Femur (tissue), 1 donor: ENCODE measurements at regions not wholly inside any gene's neighbourhood (a gene's known extent, or its start where the extent isn't known, plus 50 kb on each side); places are given as distances from the start of the nearest gene placed in this dataset.
"Not testable (repeated sequence)": the region's sequence is repeated elsewhere in the genome, so short reads cannot be mapped to it uniquely, and the experiment has no call there.

Experiments
- DNase-seq: peaks from one replicate; pipeline ENCODE4 v3.0.0-alpha.2; 2017

DNA sequence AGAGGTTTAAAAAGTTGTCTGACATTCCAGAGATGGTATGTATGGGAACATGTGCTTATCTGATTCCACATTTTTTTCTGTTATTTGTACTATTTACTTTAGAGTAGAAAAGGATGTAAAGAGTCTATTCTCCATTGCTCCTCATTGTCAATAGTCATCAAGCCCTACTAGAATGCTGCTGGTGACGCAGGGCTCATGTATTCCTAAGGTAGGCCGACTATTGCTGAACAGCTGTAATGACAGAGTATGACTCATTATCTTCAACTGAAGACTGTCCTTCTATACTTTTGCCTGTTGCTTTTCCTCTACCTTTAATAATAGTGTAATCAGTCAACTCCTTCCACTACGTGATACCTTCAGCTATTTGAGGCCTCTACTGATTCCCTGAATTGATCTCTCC is 509.1 kb upstream of the NR3C2 start:
- no peak for DNase-seq

- no peak for DNase-seq
Measured at GRCh38 chr4:148946271-148946670, 504.1 kb upstream of the NR3C2 start.

GRCh38 chr4:148944839-148945219 is 502.6 kb upstream of the NR3C2 start:
- no peak for DNase-seq

DNA sequence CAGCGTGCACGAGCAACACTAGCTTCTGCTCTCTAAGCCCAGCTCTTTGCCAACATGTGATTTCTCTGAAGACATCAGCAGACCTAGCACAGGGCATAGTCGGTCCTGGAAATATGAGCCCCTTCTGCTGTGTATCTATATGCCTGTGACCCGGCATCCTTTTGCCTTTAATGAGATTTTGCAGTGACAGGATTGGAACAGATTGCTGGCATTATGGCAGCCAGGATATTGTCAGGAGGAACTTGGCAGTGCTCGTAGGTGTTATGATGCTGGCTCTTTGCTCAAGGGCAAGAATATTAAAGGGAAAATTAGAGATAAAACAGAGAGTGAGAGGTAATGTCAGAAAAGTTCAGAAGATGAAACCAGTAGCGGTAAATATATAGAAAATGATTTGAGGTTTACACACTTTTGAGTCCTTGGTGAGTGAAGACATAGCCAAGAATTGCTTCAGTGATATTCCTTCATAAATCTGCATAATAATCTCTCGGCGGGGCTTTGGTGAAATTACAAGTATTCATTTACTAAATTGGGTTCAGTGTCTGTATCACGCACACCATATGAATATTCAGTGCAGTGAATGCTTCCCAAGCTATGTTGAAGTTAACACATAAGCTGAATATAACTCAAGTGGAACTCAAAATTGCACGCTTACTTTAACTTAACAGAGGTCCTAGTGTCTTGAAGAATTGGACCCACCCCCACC is 502.1 kb upstream of the NR3C2 start:
- DNase-seq: no peak

- DNase-seq: no peak
Measured at GRCh38 chr4:148934926-148935578, 492.8 kb upstream of the NR3C2 start.

DNA sequence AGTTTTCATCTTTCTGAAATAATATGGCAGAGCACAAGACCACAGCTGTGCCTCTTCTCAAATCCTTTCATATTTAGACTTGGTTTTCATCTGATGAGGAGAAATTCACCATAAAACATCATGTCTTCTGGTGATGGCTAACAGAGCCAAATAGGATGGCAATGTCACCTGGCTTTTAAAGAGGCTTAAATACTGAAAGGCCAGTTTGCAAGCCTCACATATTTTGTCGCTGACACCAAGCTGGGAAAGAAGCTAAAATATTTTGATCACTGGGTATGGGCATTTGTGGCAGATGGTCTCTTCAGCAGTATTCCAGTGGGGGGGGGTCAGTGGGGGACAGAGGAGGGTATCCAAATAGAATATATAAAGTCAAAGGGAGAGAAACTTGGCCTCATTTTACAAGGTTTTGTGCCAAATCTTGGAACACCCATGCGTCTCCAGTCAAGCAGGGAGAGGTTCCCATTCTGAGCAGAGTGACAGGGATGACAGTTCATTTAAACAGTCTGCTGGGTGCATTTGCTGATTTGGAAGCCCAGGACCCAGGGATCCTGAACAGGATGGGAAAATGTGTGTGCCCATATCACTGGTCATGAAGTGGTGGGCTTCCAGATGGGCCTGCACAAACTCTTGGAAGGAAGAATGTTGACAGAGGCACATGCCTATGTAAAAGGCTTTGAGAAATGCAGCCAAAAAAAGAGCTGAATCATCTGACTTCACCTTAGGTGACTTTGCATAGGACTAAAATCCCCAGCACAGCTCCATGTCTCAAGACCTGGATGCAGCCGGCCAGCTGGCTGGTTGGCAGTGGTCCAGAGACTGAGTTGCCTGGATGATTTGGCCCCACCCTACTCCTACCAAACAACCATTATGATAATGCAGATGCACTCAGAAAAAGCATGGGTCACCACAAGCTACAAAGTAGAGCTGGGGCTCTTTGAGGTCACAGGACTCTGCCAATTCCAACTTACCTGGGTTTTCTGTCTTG is 484.4 kb upstream of the NR3C2 start:
- peak; percentile 65 for DNase-seq

DNA sequence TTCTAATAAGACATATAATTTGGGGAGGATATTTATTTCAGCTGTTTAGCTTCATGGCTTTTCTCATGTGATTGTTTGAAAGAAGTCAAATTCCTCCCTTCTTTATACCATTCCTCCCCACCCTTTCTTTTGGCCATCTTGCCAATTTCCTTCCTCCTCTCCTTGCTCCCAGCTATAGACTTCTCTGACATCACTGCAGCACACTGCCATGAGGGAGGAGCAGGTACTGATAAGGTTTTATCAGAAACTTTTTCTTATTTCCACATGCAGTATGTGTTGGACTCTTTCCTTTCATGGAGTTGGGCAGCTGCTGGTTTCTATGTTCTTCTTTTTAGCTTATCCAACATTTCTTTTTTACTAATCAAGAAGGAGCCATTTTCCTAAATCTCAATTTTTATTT is 481.7 kb upstream of the NR3C2 start:
- DNase-seq: no peak

DNA sequence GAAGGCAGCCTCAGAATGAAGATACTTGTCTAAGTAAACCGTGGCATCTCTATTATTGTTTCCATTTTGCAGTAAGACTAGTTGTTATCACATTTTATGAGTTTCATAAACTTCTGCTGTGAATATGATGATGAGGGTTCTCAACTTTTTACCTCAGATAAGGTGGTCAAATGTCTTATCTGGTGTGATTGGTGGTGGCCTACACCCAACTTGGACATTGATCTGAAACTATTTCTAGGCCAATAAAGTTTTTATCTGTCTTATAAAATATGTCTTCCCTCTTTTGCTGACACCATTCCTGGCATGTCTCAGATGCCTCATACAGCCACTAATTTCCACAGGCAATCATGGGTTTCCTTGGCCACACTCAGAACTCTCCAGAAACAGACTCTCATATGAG is 480.3 kb upstream of the NR3C2 start:
- no peak for DNase-seq

GRCh38 chr4:148914734-148915133 is 472.5 kb upstream of the NR3C2 start:
- DNase-seq: no peak

GRCh38 chr4:148914301-148914700 is 472.1 kb upstream of the NR3C2 start:
- DNase-seq: no peak

GRCh38 chr4:148903388-148903787 is 461.2 kb upstream of the NR3C2 start:
- no peak for DNase-seq

- no peak for DNase-seq
Measured at GRCh38 chr4:148901075-148901705, 459.0 kb upstream of the NR3C2 start.

DNA sequence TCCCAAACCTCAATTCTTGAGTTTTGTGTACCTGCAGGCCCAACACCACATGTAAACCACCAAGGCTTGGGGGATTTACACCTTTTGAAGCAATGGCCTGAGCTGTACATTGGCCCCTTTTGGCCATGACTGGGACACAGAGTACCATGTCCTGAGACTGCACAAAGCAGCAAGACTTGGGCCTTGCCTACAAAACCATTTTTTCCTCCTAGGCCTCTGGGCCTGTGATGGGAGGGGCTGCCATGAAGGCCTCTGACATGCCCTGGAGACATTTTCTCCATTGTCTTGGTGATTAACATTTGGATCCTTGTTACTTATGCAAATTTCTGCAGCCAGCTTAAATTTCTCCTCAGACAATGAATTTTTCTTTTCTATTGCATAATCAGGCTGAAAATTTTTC is 455.9 kb upstream of the NR3C2 start:
- not testable (repeated sequence) for DNase-seq

GRCh38 chr4:148893095-148893494 is 450.9 kb upstream of the NR3C2 start:
- DNase-seq: no peak

DNA sequence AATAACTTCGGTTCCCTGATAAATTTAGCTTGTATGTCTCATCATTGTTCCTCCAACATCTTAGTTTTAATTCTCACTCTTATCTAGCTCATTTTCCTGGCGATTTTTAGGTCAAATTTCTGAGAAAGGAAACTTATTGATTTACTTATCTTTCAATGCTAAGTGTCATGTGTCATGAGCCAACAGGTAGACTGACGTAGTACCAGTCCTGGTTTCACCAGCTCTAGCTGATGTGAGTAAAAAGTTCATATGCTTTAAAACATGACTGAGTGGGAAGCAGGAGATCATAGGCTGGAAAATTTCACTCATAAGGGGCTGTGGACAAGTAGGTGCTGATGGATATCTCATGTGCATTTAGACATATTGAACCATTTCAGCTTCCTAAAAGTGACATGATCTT is 441.7 kb upstream of the NR3C2 start:
- no peak for DNase-seq

DNA sequence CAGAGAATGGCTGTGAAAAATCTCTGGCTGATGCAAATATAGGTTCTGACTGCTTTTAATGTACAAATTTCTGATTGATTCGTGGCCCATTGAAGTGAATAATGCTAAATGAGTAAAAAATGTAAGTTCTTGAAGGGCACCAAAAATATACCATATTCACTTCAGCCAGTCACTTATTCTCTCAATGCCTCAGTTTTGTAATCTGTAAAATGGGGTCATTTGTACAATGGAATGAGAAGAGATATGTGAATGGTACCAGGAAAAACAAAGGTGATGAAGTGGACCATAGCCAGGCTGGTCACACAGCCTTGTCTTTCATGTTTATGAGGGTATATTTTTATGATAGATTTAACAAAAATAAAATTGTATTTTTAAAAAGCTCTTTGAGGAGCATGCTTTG is 441.2 kb upstream of the NR3C2 start:
- DNase-seq: no peak

DNA sequence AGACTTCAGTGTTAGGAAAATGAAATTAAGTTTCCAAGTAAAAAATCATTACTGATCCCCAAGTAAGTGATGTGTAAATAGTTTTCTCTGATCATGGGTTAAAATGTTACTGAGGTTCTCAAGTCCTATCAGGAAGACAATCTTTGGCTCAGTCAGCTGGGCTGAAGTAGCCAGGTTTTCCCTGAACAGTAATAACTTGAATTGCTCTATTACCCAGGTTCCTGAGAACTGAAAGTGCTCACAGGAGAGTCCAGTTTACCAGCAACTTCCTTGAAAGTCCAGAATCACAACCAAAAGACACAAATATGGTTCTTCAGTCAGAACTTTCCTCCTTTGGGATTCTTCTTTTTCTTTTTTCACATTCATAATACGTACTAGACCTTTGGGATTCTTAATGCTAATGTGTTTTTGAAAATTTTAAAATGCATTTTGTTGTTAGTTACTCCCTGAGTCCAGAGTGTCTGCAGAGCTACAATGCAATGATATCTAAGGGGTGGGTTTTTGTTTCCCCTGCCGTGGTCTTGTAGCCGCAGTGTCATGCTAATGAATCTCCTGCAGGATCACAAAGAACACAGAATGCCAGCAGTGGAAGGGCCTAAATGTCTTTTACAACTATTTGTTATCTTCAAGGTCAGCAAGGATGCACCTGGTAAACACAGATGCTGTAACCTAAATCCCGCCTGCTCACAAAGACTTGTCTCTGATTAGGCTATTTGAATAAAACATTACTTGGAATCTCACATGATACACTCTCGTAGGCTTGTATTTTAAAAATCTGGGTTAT is 439.8 kb upstream of the NR3C2 start:
- DNase-seq: no peak

DNA sequence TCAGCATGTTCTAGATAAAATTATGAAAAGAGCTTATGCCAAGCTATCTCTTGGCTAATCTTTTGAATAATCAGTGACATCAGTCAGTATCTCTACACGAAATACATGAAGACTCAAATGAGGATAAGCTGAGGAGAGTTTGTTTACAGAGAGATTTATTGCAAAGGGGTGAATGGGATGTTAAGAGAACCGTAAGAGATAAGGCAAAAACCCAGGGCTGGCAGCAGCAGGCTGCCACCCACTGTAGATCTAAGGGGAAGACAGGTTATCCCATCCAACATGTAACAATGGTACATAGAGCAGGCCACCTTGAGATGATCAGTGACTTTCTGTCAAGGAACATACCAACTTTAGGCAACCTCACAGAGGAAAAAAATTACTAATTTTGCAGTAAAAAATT is 432.1 kb upstream of the NR3C2 start:
- no peak for DNase-seq

DNA sequence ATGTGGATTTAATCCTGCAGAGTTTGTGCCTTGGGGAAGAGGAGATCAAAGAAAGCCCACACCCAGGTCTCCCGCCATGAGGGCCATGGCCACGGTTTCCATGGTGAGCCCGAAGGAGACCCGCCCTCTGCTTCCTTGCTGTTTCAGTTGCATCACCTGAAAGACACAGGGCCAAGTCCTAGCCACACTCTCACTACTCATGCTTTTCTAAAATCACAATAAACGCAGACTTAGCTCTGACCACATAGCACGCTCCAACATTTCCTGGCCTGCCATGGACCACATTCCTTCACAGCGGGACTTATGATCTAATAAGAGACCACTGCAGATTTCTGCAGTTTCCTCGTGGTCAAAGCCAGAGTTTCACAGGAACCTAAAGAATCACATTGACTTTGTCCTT is 426.0 kb upstream of the NR3C2 start:
- DNase-seq: no peak

GRCh38 chr4:148866666-148867065 is 424.5 kb upstream of the NR3C2 start:
- no peak for DNase-seq

GRCh38 chr4:148857973-148858534 is 415.8 kb upstream of the NR3C2 start:
- DNase-seq: no peak
